ENCODE measurements at regions not wholly inside any gene's neighbourhood (a gene's known extent, or its start where the extent isn't known, plus 50 kb on each side); places are given as distances from the start of the nearest gene placed in this dataset.

- peaks cover 20% of the 10 kb centered on the region for H3K4me1 Mint-ChIP-seq
- no peak for TF ChIP-seq CTCF (IDR thresholded peaks at IDR 0.05; ENCODE audit: unreplicated experiment)
- peaks cover 3% of the 10 kb centered on the region for H3K9me3 Mint-ChIP-seq
- H3K27me3 Mint-ChIP-seq (ENCODE audit: low read depth) = no peaks in the 10 kb centered on the region
- DNase-seq (ENCODE audit: low spot score in 2 of 2, unreplicated experiment in 2 of 2) = no peak
- H3K4me3 Mint-ChIP-seq = no peak overlapping the region
- H3K27ac Mint-ChIP-seq = no peak overlapping the region
- no peaks in the 10 kb centered on the region for H3K36me3 Mint-ChIP-seq
These were observed 71.0 kb upstream of the TAF1B start for GRCh38 chr2:9772035-9772998.

- Mint-ChIP-seq H3K27ac (no peak overlapping the region), H3K27me3 (ENCODE audit: low read depth) (no peaks in the 10 kb centered on the region), H3K9me3 (peaks cover 3% of the 10 kb centered on the region), H3K4me3 (no peak overlapping the region), H3K36me3 (no peaks in the 10 kb centered on the region), H3K4me1 (peaks cover 19% of the 10 kb centered on the region)
- no peak for DNase-seq (ENCODE audit: low spot score in 2 of 2, unreplicated experiment in 2 of 2)
- TF ChIP-seq CTCF (IDR thresholded peaks at IDR 0.05; ENCODE audit: unreplicated experiment) = no peak
These were observed 70.0 kb upstream of the TAF1B start for GRCh38 chr2:9772999-9773902.

- Mint-ChIP-seq H3K9me3 (peaks cover 3% of the 10 kb centered on the region), H3K27me3 (ENCODE audit: low read depth) (no peaks in the 10 kb centered on the region), H3K4me1 (peaks cover 16% of the 10 kb centered on the region), H3K27ac (no peak overlapping the region), H3K4me3 (no peak overlapping the region), H3K36me3 (no peaks in the 10 kb centered on the region)
- no peak for TF ChIP-seq CTCF (IDR thresholded peaks at IDR 0.05; ENCODE audit: unreplicated experiment)
- no peak for DNase-seq (ENCODE audit: low spot score in 2 of 2, unreplicated experiment in 2 of 2)
These were observed 69.4 kb upstream of the TAF1B start for GRCh38 chr2:9773903-9774239.

GRCh38 chr2:9774266-9774665, 69.0 kb upstream of the TAF1B start:
- Mint-ChIP-seq H3K9me3 (peaks cover 3% of the 10 kb centered on the region), H3K4me1 (peaks cover 12% of the 10 kb centered on the region), H3K4me3 (no peak overlapping the region), H3K27ac (no peak overlapping the region), H3K36me3 (no peaks in the 10 kb centered on the region), H3K27me3 (ENCODE audit: low read depth) (no peaks in the 10 kb centered on the region)
- DNase-seq (ENCODE audit: low spot score in 2 of 2, unreplicated experiment in 2 of 2) = no peak
- TF ChIP-seq CTCF (IDR thresholded peaks at IDR 0.05; ENCODE audit: unreplicated experiment) = no peak

- no peak for DNase-seq (ENCODE audit: low spot score in 2 of 2, unreplicated experiment in 2 of 2)
- no peaks in the 10 kb centered on the region for H3K36me3 Mint-ChIP-seq
- peaks cover 1% of the 10 kb centered on the region for H3K4me1 Mint-ChIP-seq
- H3K27me3 Mint-ChIP-seq (ENCODE audit: low read depth) = no peaks in the 10 kb centered on the region
- peaks cover 3% of the 10 kb centered on the region for H3K9me3 Mint-ChIP-seq
- no peak for TF ChIP-seq CTCF (IDR thresholded peaks at IDR 0.05; ENCODE audit: unreplicated experiment)
- H3K4me3 Mint-ChIP-seq = no peak overlapping the region
- no peak overlapping the region for H3K27ac Mint-ChIP-seq
These were observed 67.9 kb upstream of the TAF1B start for GRCh38 chr2:9775351-9775750.
